PC-3 (cell line): ENCODE measurements at regions not wholly inside any gene's neighbourhood (a gene's known extent, or its start where the extent isn't known, plus 50 kb on each side); places are given as distances from the start of the nearest gene placed in this dataset.

Experiments
- ATAC-seq: fragments of 200-7000 bp; cut with Tn5 transposase; 2 replicates; pipeline ENCODE4 v1.9.1; 2020; ENCODE audit warnings: mild to moderate bottlenecking, moderate library complexity
- BruUV-seq: library from RNA; stranded (reverse); fragments of 400-500 nt; replicated peaks from 2 replicates; lab custom pipeline; 2021; lab: Mats Ljungman, UMichigan
- CTCF ChIA-PET: fragments of 300-600 bp; sonication (Branson Sonifier 250); formaldehyde crosslinking; loops from one replicate; lab custom pipeline; 2022; ENCODE audit warnings: antibody characterized with exemption; lab: Charles Lee
- POLR2A ChIA-PET: fragments of 300-600 bp; sonication (Branson Sonifier 250); formaldehyde crosslinking; loops from one replicate; lab custom pipeline; 2022; ENCODE audit warnings: antibody characterized with exemption; ENCODE audit not compliant: unreplicated experiment; lab: Charles Lee
- DNase-seq: peaks from one replicate; pipeline ENCODE4 v3.0.0-alpha.2; 2015
- H2AFZ ChIP-seq: fragments of 300-600 bp; sonication (generic); 2 replicates; pipeline ENCODE4 v1.6.0; 2016; ENCODE audit warnings: antibody characterized with exemption, low read length
- H3F3A ChIP-seq: fragments of 300-600 bp; sonication (generic); one replicate; pipeline ENCODE4 v1.6.0; 2017; ENCODE audit warnings: antibody characterized with exemption, low read length, control low read depth, mild to moderate bottlenecking; ENCODE audit not compliant: unreplicated experiment
- H3K27ac ChIP-seq: fragments of 300-600 bp; sonication (generic); 2 replicates; pipeline ENCODE4 v1.5.1; 2016; ENCODE audit warnings: mild to moderate bottlenecking, low read length
- H3K27me3 ChIP-seq: fragments of 300-600 bp; sonication (generic); 2 replicates; pipeline ENCODE4 v1.6.1; 2016; ENCODE audit warnings: low read length, mixed read lengths
- H3K36me3 ChIP-seq: fragments of 300-600 bp; sonication (generic); 2 replicates; pipeline ENCODE4 v1.6.1; 2016; ENCODE audit warnings: low read depth, mixed run types, low read length, mixed read lengths
- H3K4me1 ChIP-seq: fragments of 300-600 bp; sonication (generic); 2 replicates; pipeline ENCODE4 v1.5.1; 2016; ENCODE audit warnings: low read length; ENCODE audit not compliant: insufficient read depth
- H3K4me2 ChIP-seq: fragments of 300-600 bp; sonication (generic); 2 replicates; pipeline ENCODE4 v1.6.0; 2016; ENCODE audit warnings: low read length
- H3K4me3 ChIP-seq: fragments of 300-600 bp; sonication (generic); 2 replicates; pipeline ENCODE4 v1.5.1; 2016; ENCODE audit warnings: mild to moderate bottlenecking, low read length, mixed read lengths
- H3K79me2 ChIP-seq: fragments of 300-600 bp; sonication (generic); 2 replicates; pipeline ENCODE4 v1.6.1; 2017; ENCODE audit warnings: low read length, mixed read lengths
- H3K9ac ChIP-seq: fragments of 300-600 bp; sonication (generic); 2 replicates; pipeline ENCODE4 v1.6.0; 2016; ENCODE audit warnings: mild to moderate bottlenecking, low read length
- H3K9me2 ChIP-seq: fragments of 300-600 bp; sonication (generic); replicated peaks from 2 replicates; pipeline ENCODE4 v1.6.1; 2016; ENCODE audit warnings: mixed run types, low read length, mixed read lengths
- H3K9me3 ChIP-seq: fragments of 300-600 bp; sonication (generic); 2 replicates; pipeline ENCODE4 v1.6.1; 2016; ENCODE audit warnings: low read length, mixed read lengths
- H4K20me1 ChIP-seq: fragments of 300-600 bp; sonication (generic); 2 replicates; pipeline ENCODE4 v1.6.1; 2016; ENCODE audit warnings: low read length, mixed read lengths
- CTCF ChIP-seq: fragments of 300-600 bp; sonication (generic); conservative IDR thresholded peaks from 2 replicates; pipeline ENCODE4 v1.5.1; 2017; ENCODE audit warnings: antibody characterized with exemption, low read depth, mild to moderate bottlenecking, low read length
- EZH2 ChIP-seq: fragments of 300-600 bp; sonication (generic); IDR thresholded peaks from one replicate; pipeline ENCODE4 v1.6.1; 2017; ENCODE audit warnings: antibody characterized with exemption, mild to moderate bottlenecking, low read length; ENCODE audit not compliant: unreplicated experiment
- EZH2phosphoT487 ChIP-seq: fragments of 300-600 bp; sonication (generic); IDR thresholded peaks from 2 replicates; pipeline ENCODE4 v1.6.1; 2018; ENCODE audit warnings: mild to moderate bottlenecking, antibody characterized with exemption, low read length, borderline replicate concordance
- intact Hi-C: fragments of 100-400 bp; cut with micrococcal nuclease; formaldehyde crosslinking; loops from 2 replicates; pipeline ENCODE4 v1.9.0; 2023

DNA sequence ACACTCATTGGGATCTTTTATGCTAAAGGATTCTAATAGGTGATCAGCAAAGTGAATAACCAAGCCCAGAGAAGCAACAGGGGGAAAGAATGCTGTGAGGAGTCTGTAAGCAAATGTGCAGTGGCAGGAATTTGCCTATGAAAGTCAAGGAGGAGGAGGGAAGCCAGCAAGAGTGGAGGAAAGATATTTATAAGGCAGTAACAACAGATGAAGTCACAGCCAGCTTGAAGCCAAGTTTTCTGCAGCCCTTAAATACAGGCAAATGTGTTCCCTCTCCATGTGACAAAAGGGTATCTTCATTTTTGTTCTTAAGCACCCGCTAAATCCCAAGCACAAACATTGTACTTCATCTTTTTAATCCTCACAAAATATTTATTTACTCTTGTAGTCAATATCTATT lies 275.0 kb upstream of the CLNK start:
- BruUV-seq = no TSS peak
- no peaks in the 10 kb centered on the region for H3F3A ChIP-seq
- TF ChIP-seq EZH2phosphoT487 = no peak
- no peak for TF ChIP-seq EZH2
- TF ChIP-seq CTCF = no peak
- intact Hi-C loops = no loop called here
- no peak overlapping the region for H3K9ac ChIP-seq
- H3K36me3 ChIP-seq = no peaks in the 10 kb centered on the region
- no peak overlapping the region for H3K4me2 ChIP-seq
- H3K4me3 ChIP-seq = no peak overlapping the region
- H4K20me1 ChIP-seq = no peaks in the 10 kb centered on the region
- no peaks in the 10 kb centered on the region for H3K79me2 ChIP-seq
- ATAC-seq = no peak
- H3K9me3 ChIP-seq = no peaks in the 10 kb centered on the region
- H3K27ac ChIP-seq = no peak overlapping the region
- no peaks in the 10 kb centered on the region for H3K27me3 ChIP-seq
- ChIA-PET POLR2A (no interaction called here), CTCF (no interaction called here)
- no peak overlapping the region for H2AFZ ChIP-seq
- H3K4me1 ChIP-seq = no peaks in the 10 kb centered on the region
- H3K9me2 ChIP-seq = no peaks in the 10 kb centered on the region
- DNase-seq = no peak

DNA sequence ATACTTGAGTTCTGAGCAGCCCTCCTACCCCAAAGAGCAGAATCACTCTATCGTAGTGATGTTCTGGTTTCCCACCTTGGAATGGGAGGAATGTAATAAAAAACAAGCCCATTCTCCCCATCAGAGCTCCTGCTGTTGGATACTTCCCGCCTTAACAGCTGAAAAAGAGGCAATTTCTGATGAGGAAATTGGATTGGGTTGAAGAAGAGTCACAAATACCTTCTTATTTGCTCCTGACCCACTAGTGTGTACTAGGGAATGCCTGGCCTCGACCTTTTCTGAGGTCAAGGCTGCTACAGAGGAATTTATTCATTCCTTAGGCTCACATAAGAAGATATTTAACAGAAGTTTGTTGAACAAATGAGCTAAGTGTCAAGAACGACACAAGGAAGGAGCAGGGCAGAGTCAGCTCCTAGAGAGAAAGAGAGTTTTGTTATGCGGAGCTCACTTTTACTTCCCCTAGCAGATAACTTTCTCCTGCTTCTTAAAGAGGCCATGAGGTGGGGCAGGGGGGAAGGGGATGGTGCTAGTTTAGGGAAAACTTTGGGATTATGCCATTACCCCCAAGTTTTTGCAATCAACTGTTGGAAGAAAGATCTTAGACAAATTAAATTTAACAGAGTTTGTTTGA lies 273.8 kb upstream of the CLNK start:
- H2AFZ ChIP-seq = no peak overlapping the region
- no peak for ATAC-seq
- BruUV-seq = no TSS peak
- H3F3A ChIP-seq = no peaks in the 10 kb centered on the region
- H3K36me3 ChIP-seq = no peaks in the 10 kb centered on the region
- H3K4me1 ChIP-seq = no peaks in the 10 kb centered on the region
- no peaks in the 10 kb centered on the region for H3K9me3 ChIP-seq
- DNase-seq = no peak
- no peaks in the 10 kb centered on the region for H4K20me1 ChIP-seq
- H3K27me3 ChIP-seq = no peaks in the 10 kb centered on the region
- intact Hi-C loops = no loop called here
- no peak overlapping the region for H3K9ac ChIP-seq
- no peak for TF ChIP-seq EZH2phosphoT487
- TF ChIP-seq CTCF = no peak
- no peak for TF ChIP-seq EZH2
- CTCF ChIA-PET = no interaction called here
- H3K79me2 ChIP-seq = no peaks in the 10 kb centered on the region
- no peak overlapping the region for H3K4me2 ChIP-seq
- H3K4me3 ChIP-seq = no peak overlapping the region
- no peak overlapping the region for H3K27ac ChIP-seq
- POLR2A ChIA-PET = no interaction called here
- H3K9me2 ChIP-seq = no peaks in the 10 kb centered on the region

- Histone ChIP-seq H3F3A (no peaks in the 10 kb centered on the region), H4K20me1 (no peaks in the 10 kb centered on the region), H3K9me3 (no peaks in the 10 kb centered on the region), H3K4me3 (no peak overlapping the region), H3K4me1 (no peaks in the 10 kb centered on the region), H3K36me3 (no peaks in the 10 kb centered on the region), H3K9me2 (no peaks in the 10 kb centered on the region), H3K79me2 (no peaks in the 10 kb centered on the region), H3K27ac (no peak overlapping the region), H3K27me3 (no peaks in the 10 kb centered on the region), H3K4me2 (no peak overlapping the region), H2AFZ (no peak overlapping the region), H3K9ac (no peak overlapping the region)
- ATAC-seq = no peak
- ChIA-PET CTCF (no interaction called here), POLR2A (no interaction called here)
- intact Hi-C loops = no loop called here
- TF ChIP-seq EZH2phosphoT487 (no peak), EZH2 (no peak), CTCF (no peak)
- no TSS peak for BruUV-seq
- no peak for DNase-seq
Measured at GRCh38 chr4:10951306-10951705, 266.7 kb upstream of the CLNK start.
